ENCODE measurements at regions not wholly inside any gene's neighbourhood (a gene's known extent, or its start where the extent isn't known, plus 50 kb on each side); places are given as distances from the start of the nearest gene placed in this dataset.

GRCh38 chr3:67854663-67855062, 200.3 kb upstream of the SUCLG2 start:
- Histone ChIP-seq H2BK5ac (ENCODE audit: low read depth, low read length, poor library complexity, severe bottlenecking) (no peak overlapping the region), H3K36me3 (ENCODE audit: control insufficient read depth in 1 of 2, insufficient read depth in 2 of 2, low read depth in 1 of 2, low read length in 2 of 2) (no peaks in the 10 kb centered on the region), H3K4me2 (ENCODE audit: low read length, poor library complexity, severe bottlenecking) (no peak overlapping the region), H3K9ac (ENCODE audit: low read length) (no peak overlapping the region), H2AFZ (ENCODE audit: low read depth, low read length) (no peak overlapping the region), H3K14ac (ENCODE audit: low read length in 2 of 2) (no peak overlapping the region), H3K4me1 (ENCODE audit: control insufficient read depth, insufficient read depth, low read depth, low read length) (no peaks in the 10 kb centered on the region), H3K9me3 (ENCODE audit: control insufficient read depth, low read length) (peaks cover 6% of the 10 kb centered on the region), H3K27me3 (ENCODE audit: control insufficient read depth in 1 of 2, insufficient read depth in 1 of 2, low read length in 2 of 2) (no peaks in the 10 kb centered on the region), H2BK120ac (ENCODE audit: low read depth, low read length) (no peak overlapping the region), H2BK15ac (ENCODE audit: low read depth, poor library complexity, severe bottlenecking) (no peak overlapping the region), H3K4ac (ENCODE audit: low read depth in 1 of 2, low read length in 2 of 2) (no peak overlapping the region), H4K91ac (ENCODE audit: low read length) (no peak overlapping the region), H3K4me3 (ENCODE audit: insufficient read depth in 1 of 2, low read depth in 1 of 2, low read length in 2 of 2) (no peak overlapping the region), H4K8ac (ENCODE audit: low read length) (no peak overlapping the region), H2AK5ac (ENCODE audit: low read length, severe bottlenecking) (no peak overlapping the region), H3K18ac (ENCODE audit: low read depth in 1 of 2, low read length in 2 of 2) (no peak overlapping the region), H3K27ac (ENCODE audit: low read length, poor library complexity, severe bottlenecking) (no peak overlapping the region), H2BK12ac (ENCODE audit: low read length in 2 of 2) (no peak overlapping the region), H3K79me1 (replicated peaks; ENCODE audit: low read length, poor library complexity, severe bottlenecking) (no peaks in the 10 kb centered on the region), H3K23ac (ENCODE audit: low read length in 2 of 2) (no peak overlapping the region)
- 78% methylated on average over 1 of the region's 1 CpG for WGBS
- DNase-seq, result no peak

GRCh38 chr3:67853520-67853919, 199.1 kb upstream of the SUCLG2 start:
- Histone ChIP-seq H3K79me1 (replicated peaks; ENCODE audit: low read length, poor library complexity, severe bottlenecking) (no peaks in the 10 kb centered on the region), H2AFZ (ENCODE audit: low read depth, low read length) (no peak overlapping the region), H3K23ac (ENCODE audit: low read length in 2 of 2) (no peak overlapping the region), H3K18ac (ENCODE audit: low read depth in 1 of 2, low read length in 2 of 2) (no peak overlapping the region), H4K91ac (ENCODE audit: low read length) (no peak overlapping the region), H4K8ac (ENCODE audit: low read length) (no peak overlapping the region), H2BK12ac (ENCODE audit: low read length in 2 of 2) (no peak overlapping the region), H3K14ac (ENCODE audit: low read length in 2 of 2) (no peak overlapping the region), H3K4me2 (ENCODE audit: low read length, poor library complexity, severe bottlenecking) (no peak overlapping the region), H2BK5ac (ENCODE audit: low read depth, low read length, poor library complexity, severe bottlenecking) (no peak overlapping the region), H3K9me3 (ENCODE audit: control insufficient read depth, low read length) (no peaks in the 10 kb centered on the region), H2AK5ac (ENCODE audit: low read length, severe bottlenecking) (no peak overlapping the region), H2BK120ac (ENCODE audit: low read depth, low read length) (no peak overlapping the region), H2BK15ac (ENCODE audit: low read depth, poor library complexity, severe bottlenecking) (no peak overlapping the region), H3K4me1 (ENCODE audit: control insufficient read depth, insufficient read depth, low read depth, low read length) (no peaks in the 10 kb centered on the region), H3K27ac (ENCODE audit: low read length, poor library complexity, severe bottlenecking) (no peak overlapping the region), H3K27me3 (ENCODE audit: control insufficient read depth in 1 of 2, insufficient read depth in 1 of 2, low read length in 2 of 2) (no peaks in the 10 kb centered on the region), H3K4ac (ENCODE audit: low read depth in 1 of 2, low read length in 2 of 2) (no peak overlapping the region), H3K4me3 (ENCODE audit: insufficient read depth in 1 of 2, low read depth in 1 of 2, low read length in 2 of 2) (no peak overlapping the region), H3K36me3 (ENCODE audit: control insufficient read depth in 1 of 2, insufficient read depth in 2 of 2, low read depth in 1 of 2, low read length in 2 of 2) (no peaks in the 10 kb centered on the region), H3K9ac (ENCODE audit: low read length) (no peak overlapping the region)
- no peak for DNase-seq
- 89% methylated on average over 2 of the region's 2 CpGs for WGBS

GRCh38 chr3:67848299-67848698, 193.9 kb upstream of the SUCLG2 start:
- H3K23ac ChIP-seq (ENCODE audit: low read length in 2 of 2), result no peak overlapping the region
- no peak overlapping the region for H3K14ac ChIP-seq (ENCODE audit: low read length in 2 of 2)
- no peaks in the 10 kb centered on the region for H3K36me3 ChIP-seq (ENCODE audit: control insufficient read depth in 1 of 2, insufficient read depth in 2 of 2, low read depth in 1 of 2, low read length in 2 of 2)
- no peak overlapping the region for H4K8ac ChIP-seq (ENCODE audit: low read length)
- no peak overlapping the region for H3K27ac ChIP-seq (ENCODE audit: low read length, poor library complexity, severe bottlenecking)
- H3K4ac ChIP-seq (ENCODE audit: low read depth in 1 of 2, low read length in 2 of 2), result no peak overlapping the region
- H2AK5ac ChIP-seq (ENCODE audit: low read length, severe bottlenecking), result no peak overlapping the region
- no peak overlapping the region for H2AFZ ChIP-seq (ENCODE audit: low read depth, low read length)
- H3K27me3 ChIP-seq (ENCODE audit: control insufficient read depth in 1 of 2, insufficient read depth in 1 of 2, low read length in 2 of 2), result no peaks in the 10 kb centered on the region
- 100% methylated on average over 2 of the region's 3 CpGs for WGBS
- no peaks in the 10 kb centered on the region for H3K9me3 ChIP-seq (ENCODE audit: control insufficient read depth, low read length)
- no peak for DNase-seq
- no peak overlapping the region for H3K4me2 ChIP-seq (ENCODE audit: low read length, poor library complexity, severe bottlenecking)
- no peak overlapping the region for H2BK15ac ChIP-seq (ENCODE audit: low read depth, poor library complexity, severe bottlenecking)
- H4K91ac ChIP-seq (ENCODE audit: low read length), result no peak overlapping the region
- H3K79me1 ChIP-seq (replicated peaks; ENCODE audit: low read length, poor library complexity, severe bottlenecking), result no peaks in the 10 kb centered on the region
- no peak overlapping the region for H2BK5ac ChIP-seq (ENCODE audit: low read depth, low read length, poor library complexity, severe bottlenecking)
- H2BK120ac ChIP-seq (ENCODE audit: low read depth, low read length), result no peak overlapping the region
- no peak overlapping the region for H3K18ac ChIP-seq (ENCODE audit: low read depth in 1 of 2, low read length in 2 of 2)
- H3K9ac ChIP-seq (ENCODE audit: low read length), result no peak overlapping the region
- H3K4me1 ChIP-seq (ENCODE audit: control insufficient read depth, insufficient read depth, low read depth, low read length), result no peaks in the 10 kb centered on the region
- no peak overlapping the region for H2BK12ac ChIP-seq (ENCODE audit: low read length in 2 of 2)
- no peak overlapping the region for H3K4me3 ChIP-seq (ENCODE audit: insufficient read depth in 1 of 2, low read depth in 1 of 2, low read length in 2 of 2)

- H2BK120ac ChIP-seq (ENCODE audit: low read depth, low read length), result no peak overlapping the region
- no peak overlapping the region for H3K23ac ChIP-seq (ENCODE audit: low read length in 2 of 2)
- no peaks in the 10 kb centered on the region for H3K27me3 ChIP-seq (ENCODE audit: control insufficient read depth in 1 of 2, insufficient read depth in 1 of 2, low read length in 2 of 2)
- H3K14ac ChIP-seq (ENCODE audit: low read length in 2 of 2), result no peak overlapping the region
- no peak overlapping the region for H3K18ac ChIP-seq (ENCODE audit: low read depth in 1 of 2, low read length in 2 of 2)
- no peak overlapping the region for H3K27ac ChIP-seq (ENCODE audit: low read length, poor library complexity, severe bottlenecking)
- H2AFZ ChIP-seq (ENCODE audit: low read depth, low read length), result no peak overlapping the region
- no peaks in the 10 kb centered on the region for H3K79me1 ChIP-seq (replicated peaks; ENCODE audit: low read length, poor library complexity, severe bottlenecking)
- H3K4me3 ChIP-seq (ENCODE audit: insufficient read depth in 1 of 2, low read depth in 1 of 2, low read length in 2 of 2), result no peak overlapping the region
- no peak overlapping the region for H4K91ac ChIP-seq (ENCODE audit: low read length)
- no peak overlapping the region for H2AK5ac ChIP-seq (ENCODE audit: low read length, severe bottlenecking)
- H4K8ac ChIP-seq (ENCODE audit: low read length), result no peak overlapping the region
- DNase-seq, result no peak
- H2BK5ac ChIP-seq (ENCODE audit: low read depth, low read length, poor library complexity, severe bottlenecking), result no peak overlapping the region
- no peak overlapping the region for H2BK15ac ChIP-seq (ENCODE audit: low read depth, poor library complexity, severe bottlenecking)
- H3K4ac ChIP-seq (ENCODE audit: low read depth in 1 of 2, low read length in 2 of 2), result no peak overlapping the region
- H3K4me2 ChIP-seq (ENCODE audit: low read length, poor library complexity, severe bottlenecking), result no peak overlapping the region
- no peaks in the 10 kb centered on the region for H3K9me3 ChIP-seq (ENCODE audit: control insufficient read depth, low read length)
- no peaks in the 10 kb centered on the region for H3K36me3 ChIP-seq (ENCODE audit: control insufficient read depth in 1 of 2, insufficient read depth in 2 of 2, low read depth in 1 of 2, low read length in 2 of 2)
- H3K9ac ChIP-seq (ENCODE audit: low read length), result no peak overlapping the region
- no peak overlapping the region for H2BK12ac ChIP-seq (ENCODE audit: low read length in 2 of 2)
- no peaks in the 10 kb centered on the region for H3K4me1 ChIP-seq (ENCODE audit: control insufficient read depth, insufficient read depth, low read depth, low read length)
These were observed 191.8 kb upstream of the SUCLG2 start for GRCh38 chr3:67846166-67846565.
